GM18909 (cell line): ENCODE measurements at regions not wholly inside any gene's neighbourhood (a gene's known extent, or its start where the extent isn't known, plus 50 kb on each side); places are given as distances from the start of the nearest gene placed in this dataset.

Experiments used
- ATAC-seq: cut with Tn5 transposase; IDR thresholded peaks from one replicate; pipeline ENCODE4 v1.9.1; 2021; ENCODE audit warnings: mild to moderate bottlenecking; ENCODE audit not compliant: unreplicated experiment, poor library complexity

- ATAC-seq, result no peak
Observed at GRCh38 chr10:108836362-108836761, 1086.9 kb downstream of the XPNPEP1 start.

GRCh38 chr10:108822026-108822425, 1101.3 kb downstream of the XPNPEP1 start:
- ATAC-seq, result no peak

DNA sequence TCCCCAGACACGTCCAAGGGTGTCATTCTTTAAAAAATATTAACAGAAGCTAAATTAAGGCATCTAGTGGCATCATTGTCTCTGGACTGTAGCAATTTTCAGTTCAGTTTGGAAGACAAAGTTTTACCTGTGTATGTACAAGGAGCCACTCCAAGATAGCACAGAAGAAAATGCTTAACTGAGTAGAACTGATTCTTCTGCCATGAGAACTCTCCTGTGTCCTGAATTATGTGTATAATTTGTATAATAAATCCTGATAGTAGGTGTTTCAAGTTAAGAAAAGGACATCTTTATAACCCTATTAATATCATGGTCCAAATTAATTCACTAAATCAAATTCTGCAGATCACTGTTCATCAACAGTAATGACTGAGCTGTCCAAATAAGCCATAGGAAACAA, 1104.0 kb downstream of the XPNPEP1 start:
- no peak for ATAC-seq

GRCh38 chr10:108817584-108817983, 1105.7 kb downstream of the XPNPEP1 start:
- ATAC-seq, result no peak

DNA sequence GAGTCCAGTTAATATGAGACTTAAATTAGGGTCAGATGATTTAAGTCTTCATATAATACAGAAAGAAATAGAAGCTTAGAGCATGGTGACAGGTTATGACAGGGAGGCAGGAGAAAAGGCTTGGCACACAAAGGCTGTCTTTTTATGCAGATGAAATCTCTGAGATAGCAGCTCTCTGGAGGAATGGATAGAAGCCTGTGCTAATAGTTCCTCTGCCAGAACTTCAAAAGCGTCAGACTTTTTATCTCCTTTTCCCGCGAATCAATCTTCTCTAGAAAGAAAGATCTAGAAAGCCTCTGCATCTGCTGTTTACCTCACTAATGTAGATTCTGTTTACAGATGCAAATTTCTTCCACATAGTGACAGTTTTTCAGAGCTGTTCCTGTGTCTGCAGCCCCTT, 1106.2 kb downstream of the XPNPEP1 start:
- ATAC-seq, result no peak

DNA sequence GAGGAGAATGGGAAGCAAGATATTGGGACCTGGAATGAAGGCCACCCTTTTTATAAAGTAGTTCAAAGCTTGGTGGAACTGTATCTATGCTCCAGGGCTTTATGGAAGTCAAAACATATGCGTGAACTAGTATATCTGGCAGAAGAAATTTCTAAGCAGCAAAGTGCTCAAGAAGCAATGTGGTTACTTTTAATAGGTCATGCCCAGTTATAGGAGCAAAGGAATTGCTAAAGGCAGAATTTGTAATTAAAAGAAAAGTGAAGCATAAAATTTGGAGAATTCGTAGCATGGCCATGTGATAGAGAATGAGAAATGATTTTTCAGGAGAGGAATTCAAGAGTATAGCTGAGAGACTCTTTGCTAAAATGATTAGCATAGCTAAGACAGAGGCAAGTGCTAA, 1110.4 kb downstream of the XPNPEP1 start:
- no peak for ATAC-seq

DNA sequence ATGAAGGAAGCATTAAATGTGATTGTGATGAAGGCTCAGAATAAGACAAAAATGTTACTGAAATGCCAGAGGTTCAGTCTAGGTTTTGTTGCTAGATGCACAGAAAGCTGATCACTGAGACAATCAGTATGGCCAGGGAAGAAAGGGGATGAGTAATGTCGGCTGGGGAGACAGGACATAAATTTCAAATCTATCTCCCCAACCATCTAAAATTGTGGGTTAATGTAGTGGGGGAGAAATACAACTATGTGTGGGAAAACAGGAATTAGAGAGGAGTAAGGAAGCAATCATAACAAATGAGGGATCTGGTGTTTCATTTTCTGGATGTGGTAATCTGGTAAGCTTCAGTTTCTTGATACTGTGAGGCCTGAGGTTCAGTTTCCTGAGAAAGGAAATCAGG, 1111.0 kb downstream of the XPNPEP1 start:
- ATAC-seq, result no peak

DNA sequence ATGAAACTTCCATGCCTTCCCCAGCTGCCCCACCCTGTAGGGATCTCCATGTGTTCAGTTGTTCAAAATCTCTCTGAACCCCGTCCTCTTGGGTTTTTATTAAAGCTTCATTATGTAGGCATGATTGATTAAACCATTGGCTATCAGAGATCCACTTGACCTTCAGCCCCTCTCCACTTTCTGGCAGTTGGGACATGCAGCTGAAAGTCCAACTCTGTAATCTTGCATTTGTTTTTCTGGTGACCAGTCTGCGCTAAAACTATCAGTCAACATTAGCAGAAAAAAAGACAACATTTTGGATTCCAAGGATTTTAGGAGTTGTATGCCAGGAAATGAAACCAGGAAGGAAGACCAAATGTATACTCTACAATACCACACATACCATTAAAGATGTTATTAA, 1115.1 kb downstream of the XPNPEP1 start:
- ATAC-seq, result no peak

GRCh38 chr10:108801775-108802517, 1121.4 kb downstream of the XPNPEP1 start:
- no peak for ATAC-seq

DNA sequence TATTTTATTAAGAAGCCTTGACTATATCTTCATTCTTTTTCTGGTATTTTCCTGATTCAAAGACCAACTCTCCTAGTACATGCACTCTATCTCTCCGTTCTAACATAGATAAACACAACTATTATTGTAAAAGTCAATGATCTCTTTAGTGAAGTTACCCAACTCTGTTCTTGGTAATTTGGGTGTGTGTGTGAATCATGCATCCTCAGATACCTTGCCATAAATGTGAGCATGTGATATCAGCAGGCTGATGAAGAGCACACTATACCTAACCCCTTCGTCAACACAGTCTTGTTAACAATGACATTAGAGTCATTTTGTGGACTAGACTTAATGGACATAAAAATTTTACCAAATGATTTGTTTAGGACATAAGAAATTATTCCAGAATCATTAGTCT, 1122.1 kb downstream of the XPNPEP1 start:
- ATAC-seq, result no peak

DNA sequence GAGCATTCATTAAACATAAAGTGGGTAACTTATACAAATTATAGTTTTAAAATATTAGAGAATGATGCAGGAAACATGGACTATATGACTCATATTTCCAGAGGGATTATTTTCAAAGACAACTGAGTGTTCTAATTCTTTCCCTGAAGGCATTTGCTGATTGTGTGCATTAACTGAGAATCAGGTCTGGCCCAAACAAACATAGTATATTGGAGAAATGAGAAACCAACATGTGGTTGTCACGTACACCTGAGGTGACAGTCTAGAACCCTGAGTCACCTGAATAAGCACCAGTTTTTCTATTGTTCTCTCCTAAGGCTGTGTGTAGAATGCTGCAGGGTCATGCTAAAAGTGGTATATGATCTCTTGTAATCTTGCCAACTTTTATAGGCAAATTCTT, 1125.7 kb downstream of the XPNPEP1 start:
- no peak for ATAC-seq

GRCh38 chr10:108791794-108792474, 1131.4 kb downstream of the XPNPEP1 start:
- ATAC-seq, result no peak

GRCh38 chr10:108791030-108791429, 1132.3 kb downstream of the XPNPEP1 start:
- no peak for ATAC-seq

DNA sequence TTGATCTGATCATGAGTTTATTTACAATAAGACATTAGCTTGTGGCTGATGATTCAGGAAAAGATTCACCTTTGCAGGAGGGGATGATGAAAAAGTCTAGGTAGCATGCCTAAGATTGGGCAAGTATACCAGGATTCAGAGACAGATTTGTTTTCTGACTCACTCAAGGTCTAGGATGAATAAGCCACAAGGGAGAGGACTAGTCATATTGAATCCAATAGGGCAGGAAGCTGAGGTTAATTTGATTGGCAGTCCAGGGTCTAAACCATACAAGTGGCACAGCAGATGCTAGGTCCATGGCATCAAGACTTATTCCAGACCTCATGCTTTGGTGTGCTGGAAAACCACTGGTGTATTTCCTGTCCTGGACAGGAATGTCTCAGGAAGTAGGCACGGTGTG, 1133.4 kb downstream of the XPNPEP1 start:
- ATAC-seq, result peak; percentile 87

DNA sequence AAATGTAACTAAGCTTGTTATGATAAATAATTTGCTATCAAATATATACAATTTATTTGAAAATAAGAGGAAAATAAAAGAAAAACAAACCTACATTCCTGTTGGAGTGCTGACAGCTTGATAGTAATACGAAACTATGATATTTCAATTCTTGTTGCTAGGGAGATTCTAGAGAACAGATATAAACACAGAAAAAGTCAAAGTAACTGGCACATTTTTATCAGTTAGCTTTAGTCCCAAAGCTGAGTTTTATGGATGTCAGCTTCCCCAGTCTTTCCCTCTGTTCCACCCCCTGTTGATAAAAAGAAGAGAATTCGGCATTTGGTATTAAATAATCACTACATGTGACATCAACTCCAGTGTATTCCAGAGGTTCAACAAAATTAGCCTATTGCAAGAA, 1134.0 kb downstream of the XPNPEP1 start:
- no peak for ATAC-seq

DNA sequence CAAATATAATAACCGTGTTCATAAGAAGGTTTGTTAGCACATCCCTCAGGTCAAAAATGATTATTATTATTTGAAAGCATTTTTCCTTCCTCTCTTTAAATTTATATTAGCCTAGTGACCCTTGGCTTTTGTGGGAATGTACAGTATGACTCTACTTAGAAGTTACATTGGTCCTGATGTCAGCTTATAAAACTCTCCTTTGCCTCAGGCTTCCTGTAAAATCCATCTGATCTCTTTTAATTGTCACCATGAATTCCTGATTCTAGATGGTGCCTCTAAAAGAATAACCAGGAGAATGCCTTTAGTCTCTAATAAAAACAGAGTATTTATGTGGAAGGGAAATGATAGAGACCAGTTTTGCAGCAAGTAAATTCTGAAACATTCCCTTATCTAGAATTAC, 1134.4 kb downstream of the XPNPEP1 start:
- no peak for ATAC-seq

DNA sequence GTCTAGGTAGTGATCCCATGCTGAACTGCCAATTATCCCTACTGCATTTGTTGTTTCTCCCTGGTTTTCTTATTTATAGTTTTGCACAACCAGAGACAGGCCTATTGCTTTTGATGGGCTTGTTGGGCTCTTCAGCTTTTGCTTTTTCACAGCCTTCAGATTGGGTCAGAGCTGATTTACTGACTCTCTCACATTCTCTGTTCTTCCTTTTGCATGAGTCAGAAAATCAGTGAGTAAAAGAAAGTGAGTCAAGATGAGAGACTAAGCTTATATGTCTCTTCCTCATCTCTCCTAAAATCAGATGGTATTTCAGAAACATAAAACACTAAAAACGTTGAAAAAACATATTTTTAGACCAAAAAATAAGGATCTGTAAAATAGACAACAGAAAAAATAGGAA, 1135.4 kb downstream of the XPNPEP1 start:
- no peak for ATAC-seq

GRCh38 chr10:108785011-108785410, 1138.3 kb downstream of the XPNPEP1 start:
- ATAC-seq, result no peak

DNA sequence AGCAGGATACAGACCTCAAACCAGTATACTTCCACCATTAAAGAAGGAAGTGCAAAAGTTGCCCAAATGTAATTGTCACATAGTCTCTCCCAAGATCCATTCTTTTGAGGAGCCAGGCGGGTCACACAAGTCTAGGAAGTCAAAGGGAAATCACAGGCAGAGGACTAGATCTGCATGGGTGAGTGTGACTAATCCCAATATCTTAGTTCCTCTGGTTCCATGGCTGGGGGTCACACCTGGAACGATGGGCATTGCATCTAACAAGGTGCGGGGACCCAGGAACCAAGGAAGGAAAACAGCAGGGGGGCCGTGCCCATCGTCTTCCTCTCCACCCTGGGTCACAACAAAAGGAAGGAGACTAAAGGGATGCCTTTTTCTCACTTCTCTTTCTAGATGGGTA, 1138.8 kb downstream of the XPNPEP1 start:
- ATAC-seq, result no peak

DNA sequence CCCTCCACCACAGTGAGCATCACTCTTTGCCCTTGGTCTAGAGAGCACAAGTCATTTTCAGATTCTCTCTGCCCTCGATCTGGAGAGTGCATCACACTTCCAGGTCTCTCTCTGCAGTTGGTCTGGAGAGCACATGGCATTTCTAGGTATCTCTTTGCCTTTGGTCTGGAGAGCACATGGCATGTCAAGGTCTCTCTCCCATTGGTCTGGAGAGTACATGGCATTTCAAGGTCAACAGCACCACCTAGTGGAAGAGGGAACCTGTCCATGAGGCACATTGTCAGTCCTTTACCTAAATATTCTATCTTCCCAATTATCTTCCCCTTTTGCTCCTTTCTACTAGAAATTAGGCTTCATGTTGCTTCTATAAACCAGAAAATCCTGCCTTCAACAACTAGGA, 1139.4 kb downstream of the XPNPEP1 start:
- peak; percentile 68 for ATAC-seq

DNA sequence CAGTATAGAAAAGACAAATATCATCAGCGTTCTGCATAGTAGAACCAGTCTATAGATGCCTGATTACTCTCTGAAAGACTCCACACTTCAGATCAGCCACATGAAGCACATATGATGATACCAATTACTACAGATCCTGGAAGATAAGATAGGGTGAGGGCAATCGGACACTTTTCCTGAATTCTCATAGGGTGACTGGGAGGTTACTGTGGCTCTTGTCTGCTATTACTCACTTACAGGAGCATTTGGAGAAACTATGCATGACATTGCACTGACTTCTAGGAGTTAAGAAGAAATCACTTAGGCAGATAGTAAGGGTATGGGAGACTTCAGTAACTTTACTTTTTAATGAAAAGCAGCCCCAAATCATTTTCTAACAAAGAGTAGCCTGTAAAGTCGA, 1140.9 kb downstream of the XPNPEP1 start:
- no peak for ATAC-seq

GRCh38 chr10:108779501-108779900, 1143.8 kb downstream of the XPNPEP1 start:
- no peak for ATAC-seq
